Urothelium cell line (cell line): ENCODE measurements at regions not wholly inside any gene's neighbourhood (a gene's known extent, or its start where the extent isn't known, plus 50 kb on each side); places are given as distances from the start of the nearest gene placed in this dataset.
"Not testable (repeated sequence)": the region's sequence is repeated elsewhere in the genome, so short reads cannot be mapped to it uniquely, and the experiment has no call there.

Experiments
- DNase-seq: peaks from one replicate; pipeline ENCODE4 v3.0.0; 2011; ENCODE audit warnings: low spot score, mixed read lengths
- FAIRE-seq: peaks from 2 replicates; lab custom pipeline; 2011; peaks lifted over from hg19 to GRCh38; lab: Jason Lieb, UNC

- DNase-seq: no peak
- no peak for FAIRE-seq
Measured at GRCh38 chr10:3662775-3663174, 122.2 kb downstream of the KLF6 start.

GRCh38 chr10:3661271-3661670, 123.7 kb downstream of the KLF6 start:
- no peak for FAIRE-seq
- DNase-seq: no peak

GRCh38 chr10:3660753-3661152, 124.3 kb downstream of the KLF6 start:
- FAIRE-seq: no peak
- DNase-seq: no peak

GRCh38 chr10:3659203-3659917, 125.6 kb downstream of the KLF6 start:
- no peak for FAIRE-seq
- no peak for DNase-seq

GRCh38 chr10:3658766-3659165, 126.2 kb downstream of the KLF6 start:
- no peak for FAIRE-seq
- DNase-seq: peak; percentile 3

GRCh38 chr10:3656214-3656613, 128.8 kb downstream of the KLF6 start:
- DNase-seq (no peak), FAIRE-seq (no peak)

GRCh38 chr10:3655528-3655927, 129.5 kb downstream of the KLF6 start:
- no peak for DNase-seq
- no peak for FAIRE-seq

- FAIRE-seq: no peak
Measured at GRCh38 chr10:3654980-3655379, 130.0 kb downstream of the KLF6 start.

GRCh38 chr10:3654496-3654895, 130.5 kb downstream of the KLF6 start:
- peak; percentile 7 for DNase-seq
- FAIRE-seq: no peak

More at GRCh38 chr10:3654980-3655379, 130.0 kb downstream of the KLF6 start:
- DNase-seq: no peak

GRCh38 chr10:3653303-3653702, 131.7 kb downstream of the KLF6 start:
- not testable (repeated sequence) for FAIRE-seq, DNase-seq

GRCh38 chr10:3652886-3653285, 132.1 kb downstream of the KLF6 start:
- FAIRE-seq (no peak), DNase-seq (no peak)

- no peak for FAIRE-seq
Measured at GRCh38 chr10:3651969-3652653, 132.9 kb downstream of the KLF6 start.

GRCh38 chr10:3648576-3648975, 136.4 kb downstream of the KLF6 start:
- FAIRE-seq: no peak
- no peak for DNase-seq

More at GRCh38 chr10:3651969-3652653, 132.9 kb downstream of the KLF6 start:
- DNase-seq: no peak

GRCh38 chr10:3648170-3648569, 136.8 kb downstream of the KLF6 start:
- DNase-seq (no peak), FAIRE-seq (no peak)

GRCh38 chr10:3647074-3647473, 137.9 kb downstream of the KLF6 start:
- DNase-seq (no peak), FAIRE-seq (no peak)

- DNase-seq (no peak), FAIRE-seq (no peak)
Measured at GRCh38 chr10:3645406-3645805, 139.6 kb downstream of the KLF6 start.

- no peak for DNase-seq
- FAIRE-seq: no peak
Measured at GRCh38 chr10:3640816-3641215, 144.2 kb downstream of the KLF6 start.

- DNase-seq (no peak), FAIRE-seq (no peak)
Measured at GRCh38 chr10:3639546-3639945, 145.5 kb downstream of the KLF6 start.

GRCh38 chr10:3636356-3637181, 148.4 kb downstream of the KLF6 start:
- DNase-seq (peak; percentile 37), FAIRE-seq (no peak)

- DNase-seq: no peak
- FAIRE-seq: no peak
Measured at GRCh38 chr10:3635697-3636096, 149.3 kb downstream of the KLF6 start.

- DNase-seq: no peak
Measured at GRCh38 chr10:3635211-3635671, 149.8 kb downstream of the KLF6 start.

More at GRCh38 chr10:3635211-3635671, 149.8 kb downstream of the KLF6 start:
- no peak for FAIRE-seq
